HG02938 (cell line): ENCODE measurements at regions not wholly inside any gene's neighbourhood (a gene's known extent, or its start where the extent isn't known, plus 50 kb on each side); places are given as distances from the start of the nearest gene placed in this dataset.
"Not testable (repeated sequence)": the region's sequence is repeated elsewhere in the genome, so short reads cannot be mapped to it uniquely, and the experiment has no call there.

Source experiments
- ATAC-seq: cut with Tn5 transposase; IDR thresholded peaks from one replicate; pipeline ENCODE4 v1.9.1; 2021; ENCODE audit warnings: mild to moderate bottlenecking, moderate library complexity; ENCODE audit not compliant: unreplicated experiment

GRCh38 chr21:22138297-22139016 is 1140.2 kb downstream of the NCAM2 start:
- ATAC-seq = no peak

- no peak for ATAC-seq
These were observed 1147.3 kb downstream of the NCAM2 start for GRCh38 chr21:22145545-22145944.

GRCh38 chr21:22154579-22155274 is 1156.5 kb downstream of the NCAM2 start:
- no peak for ATAC-seq

- no peak for ATAC-seq
These were observed 1166.7 kb downstream of the NCAM2 start for GRCh38 chr21:22164912-22165311.

DNA sequence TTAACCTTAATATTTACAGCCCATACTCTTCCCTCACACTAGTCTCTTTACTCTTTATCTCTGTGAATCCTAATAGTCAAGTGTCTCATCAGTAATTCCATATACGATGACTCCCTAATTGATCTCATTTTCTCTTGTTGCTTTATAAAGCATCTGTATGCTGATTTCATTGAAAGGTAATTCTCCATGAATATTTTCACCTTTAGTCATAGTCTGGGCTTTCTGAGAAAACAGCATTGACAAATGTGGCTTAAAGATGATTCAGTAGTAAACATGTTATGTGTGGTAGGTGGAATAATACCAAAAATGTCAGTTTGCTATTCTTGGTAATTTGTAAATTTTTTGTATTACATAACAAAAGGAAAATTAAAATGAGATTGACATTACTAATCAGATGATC is 1176.5 kb downstream of the NCAM2 start:
- ATAC-seq = no peak

DNA sequence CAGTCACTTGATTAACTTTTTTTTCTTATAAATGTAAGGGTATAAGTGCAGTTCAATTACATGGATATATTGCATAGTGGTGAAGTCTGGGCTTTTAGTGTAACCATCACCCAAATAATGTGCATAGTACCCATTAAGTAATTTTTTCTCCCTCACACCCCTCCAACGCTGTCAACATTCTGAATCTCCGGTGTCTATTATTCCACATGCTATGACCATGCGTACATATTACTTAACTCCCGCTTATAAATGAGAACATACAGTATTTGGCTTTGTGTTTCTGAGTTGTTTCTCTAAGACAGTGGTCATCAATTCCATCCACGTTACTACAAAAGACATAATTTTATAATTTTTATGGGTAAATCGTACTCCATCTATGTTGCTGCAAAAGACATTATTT is 1191.1 kb downstream of the NCAM2 start:
- no peak for ATAC-seq

DNA sequence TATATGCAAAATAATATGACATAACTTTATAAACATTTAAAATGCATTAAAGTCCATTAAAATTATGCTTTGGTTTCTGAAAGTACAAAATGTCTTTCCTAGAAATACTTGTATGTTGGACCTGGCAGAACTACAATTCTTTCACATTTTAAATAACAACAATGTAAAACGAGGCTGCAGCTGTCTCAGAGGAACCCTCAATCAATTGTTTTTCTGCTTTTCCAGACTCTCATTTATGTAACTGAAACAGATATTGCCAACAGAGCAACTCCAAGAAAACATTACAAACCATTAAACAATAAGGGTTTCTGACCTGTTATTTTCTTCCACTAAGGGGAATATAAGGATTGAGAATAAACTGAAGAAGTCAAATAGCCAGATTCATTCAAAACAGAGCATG is 1193.4 kb downstream of the NCAM2 start:
- no peak for ATAC-seq

DNA sequence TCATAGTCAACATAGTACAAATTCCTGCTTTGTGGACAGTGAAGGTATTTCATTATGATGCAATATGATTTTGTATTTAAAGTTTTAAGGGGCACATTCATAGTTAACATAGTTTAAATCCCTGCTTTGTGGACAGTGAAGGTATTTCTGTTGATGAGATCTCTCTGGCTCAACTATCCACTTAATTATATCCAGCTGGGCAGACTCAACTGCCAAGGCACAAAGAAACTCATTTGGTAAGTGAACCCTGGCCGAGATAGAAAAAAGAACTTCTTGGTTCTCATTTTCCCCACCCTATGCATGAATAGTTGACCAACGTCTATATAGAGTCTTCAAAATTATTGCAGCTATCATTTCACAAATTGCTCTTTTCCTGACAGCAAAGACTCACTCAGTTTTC is 1194.6 kb downstream of the NCAM2 start:
- ATAC-seq = no peak

DNA sequence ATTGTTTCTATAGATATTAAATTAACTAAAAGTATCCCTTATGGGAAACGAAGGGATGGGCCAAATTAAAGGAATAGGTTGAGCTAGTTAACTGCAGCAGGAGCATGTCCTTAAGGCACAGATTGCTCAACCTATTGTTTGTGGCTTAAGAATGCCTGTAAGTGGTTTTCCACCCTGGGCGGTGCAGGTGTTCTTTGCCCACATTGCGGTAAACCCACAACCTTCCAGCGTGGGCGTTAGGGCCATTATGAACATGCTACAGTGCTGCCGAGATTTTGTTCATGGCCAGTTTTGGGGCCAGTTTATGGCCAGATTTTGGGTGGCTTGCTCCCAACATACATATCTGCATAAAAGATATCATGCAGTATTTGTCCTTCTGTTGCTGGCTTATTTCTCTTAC is 1196.8 kb downstream of the NCAM2 start:
- ATAC-seq = not testable (repeated sequence)

- ATAC-seq = no peak
These were observed 1202.3 kb downstream of the NCAM2 start for GRCh38 chr21:22200378-22201092.

- ATAC-seq = no peak
These were observed 1202.9 kb downstream of the NCAM2 start for GRCh38 chr21:22201126-22201525.

GRCh38 chr21:22201669-22202068 is 1203.5 kb downstream of the NCAM2 start:
- no peak for ATAC-seq

- no peak for ATAC-seq
These were observed 1211.1 kb downstream of the NCAM2 start for GRCh38 chr21:22209304-22209700.

GRCh38 chr21:22211943-22212342 is 1213.7 kb downstream of the NCAM2 start:
- ATAC-seq = no peak

DNA sequence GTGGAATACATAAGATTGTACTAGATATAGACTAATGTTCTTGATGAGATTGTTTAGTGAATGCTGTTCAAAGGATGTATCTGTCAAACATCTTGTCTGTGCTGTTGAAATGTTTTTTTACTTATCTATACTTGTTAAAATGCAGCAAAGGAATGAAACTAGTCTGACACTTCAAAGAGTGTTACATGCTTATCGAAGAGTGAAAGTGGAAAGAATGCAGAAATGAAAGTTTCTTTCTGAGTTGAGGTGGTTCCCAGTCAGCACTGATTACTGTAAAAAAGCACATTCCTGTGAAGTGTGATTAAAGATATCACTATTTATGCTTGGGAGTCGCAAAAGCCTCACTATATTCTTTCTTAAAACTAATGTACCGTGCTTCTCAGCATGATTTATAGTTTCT is 1225.2 kb downstream of the NCAM2 start:
- ATAC-seq = peak; percentile 58

DNA sequence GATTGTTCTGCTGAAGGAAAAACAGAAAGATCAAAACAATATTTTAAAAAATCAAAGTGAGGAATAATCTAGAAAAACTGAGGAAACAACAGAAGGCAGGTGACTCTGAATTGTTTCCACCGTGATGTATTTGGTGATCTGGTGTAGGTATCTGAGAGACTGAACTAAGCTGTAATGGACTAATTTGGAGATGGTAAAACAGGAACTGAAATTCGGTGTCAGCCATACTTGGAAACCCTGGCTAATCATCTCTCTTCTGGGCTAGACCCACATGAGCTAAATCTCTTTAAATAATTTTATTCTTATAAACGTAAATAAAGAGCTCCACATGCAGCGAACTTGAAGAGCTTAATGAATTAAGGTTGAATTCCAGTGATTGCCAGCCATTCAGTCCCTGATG is 1226.1 kb downstream of the NCAM2 start:
- no peak for ATAC-seq

- ATAC-seq = no peak
These were observed 1227.1 kb downstream of the NCAM2 start for GRCh38 chr21:22225299-22225698.

DNA sequence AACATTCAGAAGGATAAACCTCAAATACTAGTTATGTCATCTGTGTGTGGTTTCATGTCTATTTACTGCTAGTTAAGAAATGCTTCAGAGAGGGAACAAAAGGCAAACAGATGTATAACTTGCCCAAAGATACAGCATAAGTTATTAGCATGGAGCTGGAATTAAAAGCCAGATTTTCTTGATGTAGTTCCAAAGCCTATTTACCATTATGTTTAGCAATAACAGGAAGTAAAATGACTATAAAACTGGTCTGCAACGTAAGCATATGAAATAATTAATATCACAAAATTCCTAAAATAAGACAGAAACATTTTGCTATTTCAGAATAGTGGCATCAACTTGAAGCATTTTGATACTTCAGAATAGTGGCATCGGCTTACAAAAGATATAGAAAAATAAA is 1232.8 kb downstream of the NCAM2 start:
- ATAC-seq = no peak

- ATAC-seq = no peak
These were observed 1237.8 kb downstream of the NCAM2 start for GRCh38 chr21:22235866-22236590.

GRCh38 chr21:22244516-22244915 is 1246.3 kb downstream of the NCAM2 start:
- no peak for ATAC-seq

DNA sequence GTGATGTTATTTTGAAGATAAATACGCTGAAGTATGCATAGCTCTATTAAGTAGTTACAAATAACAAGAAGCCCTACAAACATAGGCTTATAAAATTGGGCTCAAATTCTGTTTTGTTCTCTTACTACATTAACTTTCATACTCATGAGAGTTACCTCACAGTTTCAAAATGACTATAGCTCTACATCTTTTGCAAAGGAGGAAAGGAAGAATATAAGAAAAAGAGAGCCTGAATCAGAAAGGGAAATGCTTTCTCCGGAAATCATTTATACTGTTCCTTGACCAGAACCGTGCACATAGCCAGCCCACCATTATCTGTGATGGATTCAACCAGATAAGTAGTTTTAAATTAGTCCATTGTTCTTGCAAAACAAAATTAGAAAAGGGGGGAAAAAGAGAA is 1252.1 kb downstream of the NCAM2 start:
- no peak for ATAC-seq
